AG04449 (cell line): ENCODE measurements at regions not wholly inside any gene's neighbourhood (a gene's known extent, or its start where the extent isn't known, plus 50 kb on each side); places are given as distances from the start of the nearest gene placed in this dataset.

ENCODE experiments used
- CTCF ChIA-PET: fragments of 350-600 bp; formaldehyde crosslinking; extraction: SDS; loops from one replicate; lab custom pipeline; 2021; ENCODE audit warnings: antibody characterized with exemption; lab: Yijun Ruan, JAX
- POLR2A ChIA-PET: fragments of 400-600, 350-600 bp; formaldehyde crosslinking; extraction: SDS; loops from one replicate; lab custom pipeline; 2020; ENCODE audit warnings: antibody characterized with exemption, inconsistent platforms; lab: Yijun Ruan, JAX
- DNase-seq: peaks from one replicate; pipeline ENCODE4 v3.0.0-alpha.2; 2010; ENCODE audit warnings: low read depth, low spot score
- H3K4me3 ChIP-seq: 2 replicates; pipeline ENCODE4 v1.5.1; 2011; ENCODE audit warnings: low read depth, mild to moderate bottlenecking, control low read depth, low read length
- CTCF ChIP-seq: IDR thresholded peaks from one replicate; pipeline ENCODE4 v1.5.1; 2011; ENCODE audit warnings: mild to moderate bottlenecking, moderate library complexity, low read length, control low read depth, inconsistent platforms; ENCODE audit not compliant: insufficient read depth; ENCODE audit errors: missing control alignments

GRCh38 chr21:18460979-18461378 lies 57.4 kb upstream of the TMPRSS15 start:
- no peak for TF ChIP-seq CTCF
- H3K4me3 ChIP-seq, result no peak overlapping the region
- ChIA-PET CTCF (no interaction called here), POLR2A (no interaction called here)
- no peak for DNase-seq

GRCh38 chr21:18461743-18462142 lies 58.2 kb upstream of the TMPRSS15 start:
- no peak overlapping the region for H3K4me3 ChIP-seq
- TF ChIP-seq CTCF, result no peak
- no peak for DNase-seq
- ChIA-PET CTCF (no interaction called here), POLR2A (no interaction called here)

GRCh38 chr21:18467715-18468114 lies 64.1 kb upstream of the TMPRSS15 start:
- TF ChIP-seq CTCF, result no peak

GRCh38 chr21:18468790-18469189 lies 65.2 kb upstream of the TMPRSS15 start:
- CTCF ChIA-PET, result no interaction called here
- POLR2A ChIA-PET, result no interaction called here
- H3K4me3 ChIP-seq, result peak overlapping the region; percentile 19
- no peak for DNase-seq
- no peak for TF ChIP-seq CTCF

More at GRCh38 chr21:18467715-18468114, 64.1 kb upstream of the TMPRSS15 start:
- CTCF ChIA-PET, result no interaction called here
- no peak for DNase-seq
- POLR2A ChIA-PET, result no interaction called here
- H3K4me3 ChIP-seq, result no peak overlapping the region

- no peak for DNase-seq
- TF ChIP-seq CTCF, result no peak
- POLR2A ChIA-PET, result no interaction called here
- H3K4me3 ChIP-seq, result no peak overlapping the region
- CTCF ChIA-PET, result no interaction called here
Observed at GRCh38 chr21:18476639-18477038, 73.1 kb upstream of the TMPRSS15 start.

GRCh38 chr21:18477043-18477442 lies 73.5 kb upstream of the TMPRSS15 start:
- POLR2A ChIA-PET, result no interaction called here
- CTCF ChIA-PET, result no interaction called here
- no peak for DNase-seq
- no peak for TF ChIP-seq CTCF
- no peak overlapping the region for H3K4me3 ChIP-seq
